Erythroblast (primary cell): ENCODE measurements at regions not wholly inside any gene's neighbourhood (a gene's known extent, or its start where the extent isn't known, plus 50 kb on each side); places are given as distances from the start of the nearest gene placed in this dataset.

ENCODE experiments used
- GATA1 ChIP-seq: IDR thresholded peaks from 2 replicates; pipeline ENCODE4 v1.6.1; 2011; ENCODE audit warnings: low read depth, mild to moderate bottlenecking, control low read depth, low read length, moderate library complexity
- POLR2A ChIP-seq: IDR thresholded peaks from 2 replicates; pipeline ENCODE4 v1.6.1; 2011; ENCODE audit warnings: mild to moderate bottlenecking, low read length

DNA sequence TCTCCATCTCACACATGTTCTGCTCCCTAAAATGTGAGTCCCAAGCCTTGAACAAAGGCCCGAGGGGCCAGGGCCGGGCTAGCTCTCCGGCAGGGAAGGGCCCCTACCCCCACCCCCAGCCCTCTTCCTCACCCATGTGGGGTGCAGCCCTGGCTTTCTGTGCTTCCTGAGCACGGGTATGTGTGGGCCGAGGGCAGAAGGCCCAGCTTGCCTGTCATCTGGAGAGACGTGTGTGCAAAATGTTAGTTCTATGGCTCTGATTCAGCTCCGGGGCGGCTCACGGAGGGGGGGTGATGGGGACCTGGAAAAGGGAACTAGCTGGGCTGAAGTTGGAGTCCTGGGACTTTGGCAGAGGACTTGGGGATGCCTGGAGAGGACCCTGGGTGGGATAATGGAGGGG is 90.3 kb upstream of the ARAP3 start:
- TF ChIP-seq POLR2A (no peak), GATA1 (no peak)
